ACC112 (cell line): ENCODE measurements at regions not wholly inside any gene's neighbourhood (a gene's known extent, or its start where the extent isn't known, plus 50 kb on each side); places are given as distances from the start of the nearest gene placed in this dataset.
"Not testable (repeated sequence)": the region's sequence is repeated elsewhere in the genome, so short reads cannot be mapped to it uniquely, and the experiment has no call there.

Experiments used
- H2AFZ ChIP-seq: fragments of 200-600 bp; sonication (generic); one replicate; pipeline ENCODE4 v1.6.0; 2017; ENCODE audit warnings: antibody characterized with exemption, low read length; ENCODE audit not compliant: unreplicated experiment
- H3K27ac ChIP-seq: fragments of 200-600 bp; sonication (generic); 2 replicates; pipeline ENCODE4 v1.5.1; 2014; ENCODE audit warnings: low read depth, mild to moderate bottlenecking, antibody characterized with exemption, low read length, moderate library complexity
- H3K27me3 ChIP-seq: fragments of 200-600 bp; sonication (generic); 2 replicates; pipeline ENCODE4 v1.6.1; 2014; ENCODE audit warnings: mild to moderate bottlenecking, antibody characterized with exemption, low read length, moderate library complexity, mixed read lengths; ENCODE audit not compliant: insufficient read depth
- H3K36me3 ChIP-seq: fragments of 200-600 bp; sonication (generic); 2 replicates; pipeline ENCODE4 v1.6.1; 2016; ENCODE audit warnings: mild to moderate bottlenecking, antibody characterized with exemption, low read length, moderate library complexity, mixed read lengths; ENCODE audit not compliant: insufficient read depth
- H3K4me1 ChIP-seq: fragments of 200-600 bp; sonication (generic); one replicate; pipeline ENCODE4 v1.6.1; 2016; ENCODE audit warnings: low read length, mixed read lengths; ENCODE audit not compliant: insufficient read depth, unreplicated experiment, control insufficient read depth
- H3K4me3 ChIP-seq: fragments of 200-600 bp; sonication (generic); 2 replicates; pipeline ENCODE4 v1.5.1; 2014; ENCODE audit warnings: mild to moderate bottlenecking, low read depth, low read length
- H3K79me2 ChIP-seq: fragments of 200-600 bp; sonication (generic); one replicate; pipeline ENCODE4 v1.6.0; 2016; ENCODE audit warnings: low read length; ENCODE audit not compliant: control insufficient read depth, unreplicated experiment, insufficient read depth

DNA sequence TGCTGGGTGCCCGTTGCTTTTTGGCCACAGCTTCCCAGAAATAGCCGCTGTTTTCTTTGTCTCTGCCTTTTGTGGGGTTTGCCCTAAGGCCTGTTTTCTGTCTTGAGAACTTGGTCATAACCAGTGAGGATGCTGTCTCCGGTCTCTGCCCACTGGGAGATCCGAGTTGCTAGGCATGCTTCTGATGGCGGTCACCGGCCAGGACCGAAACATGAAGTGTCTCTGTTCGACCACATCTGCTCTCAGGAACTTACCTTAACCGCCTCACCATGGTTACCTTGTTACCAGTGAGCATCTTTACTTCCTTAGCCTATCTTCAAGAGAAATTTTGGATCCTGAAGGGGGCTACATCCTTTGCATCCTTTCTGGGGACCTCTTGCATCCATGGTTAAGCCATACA is 91.9 kb downstream of the RTP5 start:
- Histone ChIP-seq H3K27ac (no peak overlapping the region), H2AFZ (no peak overlapping the region), H3K79me2 (no peaks in the 10 kb centered on the region), H3K4me3 (no peak overlapping the region), H3K4me1 (no peaks in the 10 kb centered on the region), H3K36me3 (no peaks in the 10 kb centered on the region), H3K27me3 (peaks cover 12% of the 10 kb centered on the region; the same call in 1 of the 2 replicates)

DNA sequence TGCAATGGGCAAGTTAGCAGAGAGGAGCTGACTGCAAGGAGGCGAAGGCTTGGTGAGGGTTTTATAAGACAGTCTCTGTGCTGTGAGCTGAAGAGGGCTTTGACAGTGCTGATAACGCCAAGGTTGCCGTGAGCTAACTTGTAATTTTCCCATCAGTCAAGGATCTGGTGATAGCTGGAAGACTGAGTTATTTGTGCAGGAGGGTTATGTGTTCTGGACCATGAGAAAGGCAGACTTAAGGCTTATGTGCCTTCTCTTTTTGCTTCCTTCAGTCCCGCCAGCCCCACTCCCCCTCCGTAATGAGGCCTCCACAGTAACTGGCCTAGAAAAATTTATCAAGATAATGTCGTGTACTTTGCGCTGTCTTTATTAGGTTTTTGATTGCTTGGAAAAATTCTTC is 94.6 kb downstream of the RTP5 start:
- Histone ChIP-seq H2AFZ (no peak overlapping the region), H3K79me2 (no peaks in the 10 kb centered on the region), H3K4me3 (no peak overlapping the region), H3K36me3 (no peaks in the 10 kb centered on the region), H3K4me1 (no peaks in the 10 kb centered on the region), H3K27ac (no peak overlapping the region), H3K27me3 (peaks cover 12% of the 10 kb centered on the region; the same call in 1 of the 2 replicates)

DNA sequence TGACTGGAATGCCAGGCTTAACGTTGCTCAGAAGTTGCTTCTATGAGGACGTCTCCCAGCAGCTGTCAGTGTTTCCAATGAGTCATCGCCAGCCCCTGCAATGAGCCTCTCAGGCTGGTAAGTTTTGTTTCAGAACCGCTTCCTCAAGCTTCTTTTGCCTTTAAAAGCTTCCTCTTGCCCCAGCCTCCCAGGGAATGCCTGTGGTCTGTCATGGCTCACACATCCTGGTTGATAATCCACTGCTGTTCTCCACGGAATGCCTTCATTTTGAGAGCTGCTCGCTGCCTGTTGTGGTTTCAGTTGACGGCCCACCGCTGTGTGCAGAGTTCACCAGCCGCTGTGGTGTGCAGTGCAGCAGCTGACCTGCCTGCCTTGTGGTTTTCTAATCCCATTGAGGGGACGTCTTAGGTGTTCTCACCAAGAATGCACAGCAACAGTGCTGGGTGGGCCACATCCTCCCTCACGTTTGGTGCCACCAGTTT is 96.4 kb downstream of the RTP5 start:
- Histone ChIP-seq H3K27me3 (peaks cover 11% of the 10 kb centered on the region; the same call in 1 of the 2 replicates), H3K27ac (peak overlapping the region; percentile 36; the same call in 1 of the 2 replicates), H3K4me1 (no peaks in the 10 kb centered on the region), H3K4me3 (peak overlapping the region; percentile 48), H3K36me3 (no peaks in the 10 kb centered on the region), H2AFZ (peak overlapping the region; percentile 54), H3K79me2 (no peaks in the 10 kb centered on the region)

DNA sequence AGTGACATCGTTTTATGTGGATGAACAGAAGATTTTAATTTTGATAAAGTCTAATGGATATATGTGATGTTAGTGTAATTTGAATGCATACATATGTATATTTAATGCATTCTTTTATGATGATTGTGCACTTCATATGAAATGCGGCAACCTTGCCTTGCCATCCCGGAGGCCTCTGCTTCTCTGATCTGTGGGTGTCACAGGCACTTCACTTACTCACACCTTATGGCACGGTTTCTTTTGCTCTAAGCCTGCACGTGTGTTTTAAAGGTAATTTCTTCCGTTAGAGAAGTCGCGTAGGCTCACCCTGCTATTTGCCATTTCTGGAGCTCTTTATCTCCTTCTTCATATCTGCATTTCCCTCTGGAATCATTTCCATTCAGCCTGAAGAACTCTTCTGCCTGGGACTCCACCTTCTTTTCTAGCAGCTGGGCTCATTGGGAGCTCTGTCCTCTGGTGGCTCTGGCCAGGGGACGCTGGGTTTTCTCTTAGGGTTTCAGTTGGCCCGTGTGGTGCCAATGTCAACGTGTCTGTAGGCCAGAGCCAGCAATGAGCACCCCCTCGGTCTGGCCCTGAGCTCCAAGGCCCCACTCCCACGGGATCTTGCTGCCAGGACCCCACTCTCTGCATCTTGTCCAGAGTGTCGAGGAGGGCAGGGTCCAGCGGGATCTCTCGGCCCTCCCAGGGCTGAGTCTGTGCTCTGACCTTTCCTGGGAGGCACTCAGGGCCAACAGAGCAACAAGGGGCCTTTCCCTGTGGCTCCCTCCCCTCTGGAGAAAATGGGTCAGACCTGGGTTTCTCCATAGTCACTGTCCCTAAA is 97.3 kb downstream of the RTP5 start:
- no peaks in the 10 kb centered on the region for H3K36me3 ChIP-seq
- H3K27ac ChIP-seq: no peak overlapping the region
- H3K4me3 ChIP-seq: no peak overlapping the region
- H2AFZ ChIP-seq: no peak overlapping the region
- 0 out of 2 replicates have a peak, but pooled peaks cover 3% of the 10 kb centered on the region for H3K27me3 ChIP-seq
- no peaks in the 10 kb centered on the region for H3K4me1 ChIP-seq
- H3K79me2 ChIP-seq: no peaks in the 10 kb centered on the region

DNA sequence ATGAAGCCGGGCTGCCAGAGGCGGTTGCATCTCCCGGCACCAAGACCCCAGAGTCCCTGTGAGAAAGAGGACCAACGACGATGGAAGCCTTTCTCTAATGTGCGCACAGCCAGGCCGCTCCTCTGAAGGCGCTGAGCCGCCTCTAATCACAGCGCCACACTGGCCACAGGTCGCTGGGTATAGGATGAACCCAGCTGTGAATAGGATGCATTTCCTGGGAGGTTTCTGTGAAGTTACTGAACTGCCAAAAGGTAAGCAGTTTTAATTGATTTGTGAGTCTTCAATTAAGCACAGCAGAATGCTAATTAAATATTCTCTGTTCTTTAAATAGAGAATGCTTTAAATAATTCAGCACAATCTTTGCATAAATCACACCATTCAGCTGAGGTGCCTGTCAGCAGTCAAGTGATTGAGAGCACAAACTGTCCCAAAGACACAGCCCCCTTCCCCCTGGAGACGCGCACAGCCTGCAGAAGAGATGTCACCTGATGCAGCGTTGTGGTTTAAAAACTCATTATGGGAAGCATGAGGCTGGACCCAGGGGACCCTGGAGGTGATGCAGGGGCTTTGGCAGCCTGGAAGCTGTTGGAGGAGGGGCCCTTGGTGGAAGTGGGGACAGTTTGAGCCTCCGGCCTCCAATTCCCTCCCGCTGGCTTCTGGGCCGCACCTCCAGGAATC is 98.1 kb downstream of the RTP5 start:
- Histone ChIP-seq H3K36me3 (no peaks in the 10 kb centered on the region), H3K79me2 (no peaks in the 10 kb centered on the region), H2AFZ (no peak overlapping the region), H3K27ac (no peak overlapping the region), H3K4me3 (no peak overlapping the region), H3K27me3 (no peaks in the 10 kb centered on the region), H3K4me1 (no peaks in the 10 kb centered on the region)

DNA sequence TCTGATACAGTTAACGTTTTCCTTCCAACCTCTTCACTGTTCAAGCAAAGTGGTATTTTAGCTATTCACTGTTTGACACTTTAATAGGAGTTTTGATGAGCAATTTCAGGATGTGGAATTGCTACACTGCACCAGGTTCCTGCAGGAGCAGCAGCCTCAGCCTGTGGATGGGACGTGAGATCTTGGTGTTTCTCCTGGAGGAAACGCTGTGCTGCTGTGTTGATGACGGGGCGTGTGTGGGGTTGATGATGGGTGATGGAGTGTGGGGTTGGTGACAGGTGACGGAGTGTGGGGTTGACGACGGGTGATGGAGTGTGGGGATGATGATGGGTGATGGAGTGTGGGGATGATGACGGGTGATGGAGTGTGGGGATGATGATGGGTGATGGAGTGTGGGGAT is 98.9 kb downstream of the RTP5 start:
- H3K36me3 ChIP-seq: no peaks in the 10 kb centered on the region
- no peaks in the 10 kb centered on the region for H3K79me2 ChIP-seq
- H2AFZ ChIP-seq: no peak overlapping the region
- no peaks in the 10 kb centered on the region for H3K27me3 ChIP-seq
- H3K4me1 ChIP-seq: no peaks in the 10 kb centered on the region
- no peak overlapping the region for H3K27ac ChIP-seq
- H3K4me3 ChIP-seq: no peak overlapping the region

DNA sequence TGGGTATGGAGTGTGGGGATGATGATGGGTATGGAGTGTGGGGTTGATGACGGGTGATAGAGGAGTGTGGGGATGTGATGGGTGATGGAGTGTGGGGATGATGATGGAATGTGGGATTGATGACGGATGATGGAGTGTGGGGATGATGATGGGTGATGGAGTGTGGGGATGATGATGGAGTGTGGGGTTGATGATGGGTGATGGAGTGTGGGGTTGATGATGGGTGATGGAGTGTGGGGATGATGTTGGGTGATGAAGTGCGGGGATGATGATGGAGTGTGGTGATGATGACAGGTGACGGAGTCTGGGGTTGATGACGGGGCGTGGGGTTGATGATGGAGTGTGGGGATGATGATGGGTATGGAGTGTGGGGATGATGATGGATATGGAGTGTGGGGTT is 99.7 kb downstream of the RTP5 start:
- H3K27me3 ChIP-seq, H3K79me2 ChIP-seq, H2AFZ ChIP-seq, H3K36me3 ChIP-seq, H3K4me3 ChIP-seq, H3K4me1 ChIP-seq, H3K27ac ChIP-seq: not testable (repeated sequence)

DNA sequence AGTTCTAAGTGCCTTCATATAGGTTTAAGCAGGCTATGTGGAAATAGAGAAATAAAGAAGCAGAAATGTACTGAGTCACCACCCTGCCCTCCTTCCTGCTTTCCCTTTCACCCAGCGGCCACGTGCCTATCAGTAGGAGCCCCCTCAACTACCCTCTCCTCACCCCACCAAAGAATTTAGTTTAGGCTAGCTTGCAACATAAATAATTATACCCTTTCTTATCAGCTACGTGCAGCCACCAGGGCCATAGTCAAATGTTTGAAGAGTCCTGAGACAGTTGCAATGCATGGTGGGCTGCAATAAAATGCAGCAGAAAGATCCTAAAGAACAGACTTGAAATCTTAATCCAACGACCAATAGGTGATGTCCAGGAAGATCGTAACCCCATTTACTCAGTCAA is 101.2 kb downstream of the RTP5 start:
- Histone ChIP-seq H3K79me2 (no peaks in the 10 kb centered on the region), H3K4me1 (no peaks in the 10 kb centered on the region), H3K27ac (no peak overlapping the region), H3K4me3 (no peak overlapping the region), H3K36me3 (no peaks in the 10 kb centered on the region), H2AFZ (no peak overlapping the region), H3K27me3 (no peaks in the 10 kb centered on the region)

DNA sequence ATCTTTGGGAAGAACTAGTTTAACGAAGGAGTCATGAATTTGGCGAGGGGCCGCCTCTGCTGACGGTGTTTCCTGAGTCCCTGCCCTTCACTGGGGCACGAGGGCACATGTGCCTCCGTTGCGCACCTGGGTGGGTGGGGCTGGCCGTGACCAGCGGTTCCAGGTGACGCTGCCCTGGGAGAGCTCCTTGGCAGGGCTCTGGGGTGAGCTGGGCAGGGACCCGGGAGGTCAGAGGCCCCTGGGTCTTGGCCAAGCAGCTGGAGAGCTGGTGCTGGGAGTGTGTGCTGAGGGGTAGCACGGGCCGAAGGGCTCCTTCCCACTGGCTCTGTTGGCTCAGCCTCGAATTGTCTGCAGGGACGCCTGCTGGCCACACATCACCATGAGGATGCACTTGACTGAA is 104.6 kb downstream of the RTP5 start:
- no peak overlapping the region for H3K4me3 ChIP-seq
- H3K79me2 ChIP-seq: no peaks in the 10 kb centered on the region
- no peak overlapping the region for H3K27ac ChIP-seq
- no peaks in the 10 kb centered on the region for H3K27me3 ChIP-seq
- no peaks in the 10 kb centered on the region for H3K4me1 ChIP-seq
- H3K36me3 ChIP-seq: no peaks in the 10 kb centered on the region
- H2AFZ ChIP-seq: no peak overlapping the region

DNA sequence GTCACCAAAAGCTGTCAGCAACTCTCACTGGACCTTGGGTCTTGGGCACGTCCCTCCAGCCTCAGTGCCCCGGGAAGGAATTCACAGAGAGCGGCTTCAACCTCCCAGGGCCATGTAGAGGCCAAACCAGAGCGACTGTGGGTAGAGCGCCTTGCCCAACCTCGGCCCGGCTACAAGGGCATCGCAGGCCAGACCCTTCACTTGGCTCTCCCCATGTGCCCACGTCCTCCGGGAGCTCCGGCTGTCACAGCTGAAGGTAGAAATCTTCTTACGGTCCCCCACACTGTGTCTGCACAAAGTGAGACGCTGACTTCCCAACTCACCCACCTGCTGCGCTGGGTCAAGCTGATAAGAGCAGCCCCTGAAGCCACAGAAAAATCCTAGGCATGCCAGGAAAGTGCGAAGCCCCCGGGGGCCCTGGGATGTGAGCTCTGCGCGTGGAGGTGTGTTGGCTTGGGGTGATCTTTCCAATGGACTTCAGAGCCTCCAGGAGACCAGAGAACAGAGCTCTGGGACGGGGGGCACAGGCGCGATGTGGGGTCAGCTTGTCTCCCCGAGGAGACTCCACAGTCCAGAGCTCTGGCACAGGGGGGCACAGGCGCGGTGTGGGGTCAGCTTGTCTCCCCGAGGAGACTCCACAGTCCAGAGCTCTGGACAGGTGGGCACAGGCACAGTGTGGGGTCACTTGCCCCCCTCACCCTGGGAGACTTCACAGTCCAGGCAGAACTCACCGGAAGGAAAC is 105.5 kb downstream of the RTP5 start:
- Histone ChIP-seq H3K4me1 (no peaks in the 10 kb centered on the region), H3K79me2 (no peaks in the 10 kb centered on the region), H3K36me3 (no peaks in the 10 kb centered on the region), H2AFZ (no peak overlapping the region), H3K27me3 (no peaks in the 10 kb centered on the region), H3K4me3 (no peak overlapping the region), H3K27ac (no peak overlapping the region)
